HEK293 (cell line): ENCODE measurements at regions not wholly inside any gene's neighbourhood (a gene's known extent, or its start where the extent isn't known, plus 50 kb on each side); places are given as distances from the start of the nearest gene placed in this dataset.
"Not testable (repeated sequence)": the region's sequence is repeated elsewhere in the genome, so short reads cannot be mapped to it uniquely, and the experiment has no call there.

ENCODE experiments used
- CTCF ChIA-PET: fragments of 350-600 bp; formaldehyde crosslinking; extraction: SDS; loops from one replicate; lab custom pipeline; 2021; ENCODE audit warnings: antibody characterized with exemption; lab: Yijun Ruan, JAX
- POLR2A ChIA-PET: fragments of 300-600 bp; formaldehyde crosslinking; extraction: SDS; loops from one replicate; lab custom pipeline; 2020; ENCODE audit warnings: antibody characterized with exemption, inconsistent platforms; lab: Yijun Ruan, JAX
- H3K27ac ChIP-seq: fragments of 200-500 bp; sonication (Bioruptor generic); 2 replicates; pipeline ENCODE4 v1.5.1; 2014; ENCODE audit warnings: low read depth, low read length, control low read depth, inconsistent platforms; ENCODE audit errors: extremely low read depth
- H3K36me3 ChIP-seq, 2 experiments: fragments of 200-500 bp in 1 of 2; sonication (Bioruptor generic) in 1 of 2; 1 replicate in 1 of 2; 2 replicates in 1 of 2; pipeline ENCODE4 v1.5.1; 2014 to 2017; ENCODE audit warnings: inconsistent platforms in 2 of 2, low read length in 2 of 2; ENCODE audit not compliant: control insufficient read depth in 2 of 2, insufficient read depth in 1 of 2
- H3K4me1 ChIP-seq: fragments of 200-500 bp; sonication (Bioruptor generic); 2 replicates; pipeline ENCODE4 v1.5.1; 2014; ENCODE audit warnings: mild to moderate bottlenecking, low read length, inconsistent platforms; ENCODE audit not compliant: control insufficient read depth, insufficient read depth
- H3K4me3 ChIP-seq: 2 replicates; pipeline ENCODE4 v1.5.1; 2011; ENCODE audit warnings: low read depth, mild to moderate bottlenecking, control low read depth, low read length, moderate library complexity
- H3K9me3 ChIP-seq: fragments of 200-500 bp; sonication (Bioruptor generic); 2 replicates; pipeline ENCODE4 v1.5.1; 2014; ENCODE audit warnings: low read depth, low read length, inconsistent platforms; ENCODE audit not compliant: control insufficient read depth, insufficient read depth
- HOXA7 ChIP-seq: sonication (generic); formaldehyde crosslinking; IDR thresholded peaks from 2 replicates; pipeline ENCODE4 v1.8.1; 2022; ENCODE audit warnings: missing genetic modification reagents, borderline replicate concordance
- MZF1 ChIP-seq: fragments of 450-650 bp; formaldehyde crosslinking; IDR thresholded peaks from 2 replicates; pipeline ENCODE4 v1.5.1; 2017; ENCODE audit warnings: missing biosample characterization, missing genetic modification characterization, borderline replicate concordance
- ZFHX2 ChIP-seq: fragments of 450-650 bp; formaldehyde crosslinking; conservative IDR thresholded peaks from 2 replicates; pipeline ENCODE4 v1.5.1; 2016; ENCODE audit warnings: missing biosample characterization, missing genetic modification characterization
- ZNF280D ChIP-seq: fragments of 450-650 bp; formaldehyde crosslinking; IDR thresholded peaks from 2 replicates; pipeline ENCODE4 v1.5.1; 2016; ENCODE audit warnings: missing biosample characterization, missing genetic modification characterization
- ZNF292 ChIP-seq: fragments of 450-650 bp; formaldehyde crosslinking; IDR thresholded peaks from 2 replicates; pipeline ENCODE4 v1.5.1; 2016; ENCODE audit warnings: low read depth, missing biosample characterization, missing genetic modification characterization, borderline replicate concordance
- ZNF37A ChIP-seq: fragments of 450-650 bp; IDR thresholded peaks from 2 replicates; pipeline ENCODE4 v1.5.1; 2018; ENCODE audit warnings: missing biosample characterization, missing genetic modification characterization
- ZNF544 ChIP-seq: fragments of 450-650 bp; formaldehyde crosslinking; IDR thresholded peaks from 2 replicates; pipeline ENCODE4 v1.5.0; 2017; ENCODE audit warnings: missing biosample characterization, missing genetic modification characterization
- ZSCAN23 ChIP-seq: fragments of 450-650 bp; formaldehyde crosslinking; IDR thresholded peaks from 2 replicates; pipeline ENCODE4 v1.5.1; 2016; ENCODE audit warnings: missing biosample characterization, missing genetic modification characterization
- ZSCAN30 ChIP-seq: fragments of 450-650 bp; IDR thresholded peaks from 2 replicates; pipeline ENCODE4 v1.5.1; 2018; ENCODE audit warnings: missing biosample characterization, mild to moderate bottlenecking, missing genetic modification characterization, moderate library complexity
- TF ChIP-seq, protein P1 (sequence below): fragments of 450-650 bp; formaldehyde crosslinking; conservative IDR thresholded peaks from 2 replicates; pipeline ENCODE4 v1.5.1; 2016; ENCODE audit warnings: low read depth, missing biosample characterization, missing genetic modification characterization

DNA sequence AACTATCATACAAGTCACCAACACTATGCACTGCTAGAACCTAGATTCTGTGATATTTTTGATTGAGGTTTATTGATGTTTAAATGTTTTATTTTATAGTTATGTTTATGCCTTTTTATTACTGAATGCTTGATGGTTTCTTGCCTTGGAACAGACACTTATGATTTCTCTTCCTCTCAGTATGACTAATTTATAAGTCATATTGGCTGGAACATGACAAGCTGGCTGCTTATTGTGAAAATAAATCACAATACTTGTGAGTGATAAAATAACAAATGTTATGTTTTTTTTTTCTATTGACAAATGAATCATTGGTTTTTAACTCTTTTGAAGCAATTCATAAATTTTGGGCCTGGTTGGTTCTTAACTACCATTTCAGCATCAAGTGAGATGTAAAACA, 142.0 kb upstream of the MALRD1 start (continued):
- TF ChIP-seq ZSCAN23: no peak
- no peak for TF ChIP-seq ZNF280D (tag by site-specific recombination)

GRCh38 chr10:18917431-18917830, 131.2 kb upstream of the MALRD1 start:
- H3K36me3 ChIP-seq, H3K27ac ChIP-seq, POLR2A ChIA-PET, H3K4me1 ChIP-seq, H3K4me3 ChIP-seq, H3K9me3 ChIP-seq: not testable (repeated sequence)
- CTCF ChIA-PET: interaction anchor here (1.0 kb wide), 1 partner anchor 12 kb away, joined by 3 read pairs; no protein-coding TSS in a partner anchor

DNA sequence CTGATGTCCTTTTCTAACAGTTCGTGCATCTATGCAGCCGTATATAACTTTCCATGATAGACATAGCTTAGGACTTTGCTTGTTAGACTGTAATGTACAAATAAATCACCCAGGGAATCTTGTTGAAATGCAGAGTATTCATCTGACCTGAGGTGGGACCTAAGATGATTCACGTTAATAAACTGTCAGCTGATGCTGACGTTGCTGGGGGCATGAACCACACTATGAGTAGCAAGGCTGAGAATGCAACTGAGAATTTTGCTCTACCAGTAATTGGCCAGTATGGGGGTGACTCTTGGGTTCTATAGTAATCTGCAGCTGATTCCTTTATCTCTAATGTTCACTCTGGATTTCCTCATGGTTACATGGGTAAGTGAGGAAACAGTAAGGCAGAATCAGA, 130.1 kb upstream of the MALRD1 start:
- Histone ChIP-seq H3K4me1 (no peaks in the 10 kb centered on the region), H3K4me3 (no peak overlapping the region), H3K27ac (no peak overlapping the region), H3K36me3 (no peaks in the 10 kb centered on the region), H3K9me3 (no peaks in the 10 kb centered on the region)
- TF ChIP-seq ZNF37A (tag by site-specific recombination): no peak
- no peak for TF ChIP-seq ZNF544
- no peak for TF ChIP-seq ZFHX2
- POLR2A ChIA-PET: no interaction called here
- CTCF ChIA-PET: no interaction called here

DNA sequence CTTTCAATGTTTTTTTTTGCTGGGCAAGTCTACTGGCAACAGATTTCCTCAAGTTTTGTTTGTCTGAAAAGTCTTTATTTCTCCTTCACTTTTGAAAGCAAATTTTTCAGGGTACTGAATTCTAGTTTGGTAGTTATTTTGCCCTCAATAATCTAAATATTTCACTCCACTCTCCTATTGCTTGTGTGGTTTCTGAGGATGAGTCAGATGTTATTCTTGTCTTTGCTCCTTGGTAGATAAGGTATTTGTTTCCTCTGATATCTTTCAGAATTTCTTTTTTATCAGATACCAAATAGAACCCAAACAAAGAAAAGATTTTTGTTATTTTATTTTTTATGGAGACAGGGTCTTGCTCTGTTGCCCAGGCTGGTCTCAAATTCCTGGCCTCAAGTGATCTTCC, 99.2 kb upstream of the MALRD1 start:
- no peak overlapping the region for H3K4me3 ChIP-seq
- H3K9me3 ChIP-seq: no peaks in the 10 kb centered on the region
- no peak overlapping the region for H3K27ac ChIP-seq
- POLR2A ChIA-PET: no interaction called here
- CTCF ChIA-PET: no interaction called here
- TF ChIP-seq, protein P1, sequence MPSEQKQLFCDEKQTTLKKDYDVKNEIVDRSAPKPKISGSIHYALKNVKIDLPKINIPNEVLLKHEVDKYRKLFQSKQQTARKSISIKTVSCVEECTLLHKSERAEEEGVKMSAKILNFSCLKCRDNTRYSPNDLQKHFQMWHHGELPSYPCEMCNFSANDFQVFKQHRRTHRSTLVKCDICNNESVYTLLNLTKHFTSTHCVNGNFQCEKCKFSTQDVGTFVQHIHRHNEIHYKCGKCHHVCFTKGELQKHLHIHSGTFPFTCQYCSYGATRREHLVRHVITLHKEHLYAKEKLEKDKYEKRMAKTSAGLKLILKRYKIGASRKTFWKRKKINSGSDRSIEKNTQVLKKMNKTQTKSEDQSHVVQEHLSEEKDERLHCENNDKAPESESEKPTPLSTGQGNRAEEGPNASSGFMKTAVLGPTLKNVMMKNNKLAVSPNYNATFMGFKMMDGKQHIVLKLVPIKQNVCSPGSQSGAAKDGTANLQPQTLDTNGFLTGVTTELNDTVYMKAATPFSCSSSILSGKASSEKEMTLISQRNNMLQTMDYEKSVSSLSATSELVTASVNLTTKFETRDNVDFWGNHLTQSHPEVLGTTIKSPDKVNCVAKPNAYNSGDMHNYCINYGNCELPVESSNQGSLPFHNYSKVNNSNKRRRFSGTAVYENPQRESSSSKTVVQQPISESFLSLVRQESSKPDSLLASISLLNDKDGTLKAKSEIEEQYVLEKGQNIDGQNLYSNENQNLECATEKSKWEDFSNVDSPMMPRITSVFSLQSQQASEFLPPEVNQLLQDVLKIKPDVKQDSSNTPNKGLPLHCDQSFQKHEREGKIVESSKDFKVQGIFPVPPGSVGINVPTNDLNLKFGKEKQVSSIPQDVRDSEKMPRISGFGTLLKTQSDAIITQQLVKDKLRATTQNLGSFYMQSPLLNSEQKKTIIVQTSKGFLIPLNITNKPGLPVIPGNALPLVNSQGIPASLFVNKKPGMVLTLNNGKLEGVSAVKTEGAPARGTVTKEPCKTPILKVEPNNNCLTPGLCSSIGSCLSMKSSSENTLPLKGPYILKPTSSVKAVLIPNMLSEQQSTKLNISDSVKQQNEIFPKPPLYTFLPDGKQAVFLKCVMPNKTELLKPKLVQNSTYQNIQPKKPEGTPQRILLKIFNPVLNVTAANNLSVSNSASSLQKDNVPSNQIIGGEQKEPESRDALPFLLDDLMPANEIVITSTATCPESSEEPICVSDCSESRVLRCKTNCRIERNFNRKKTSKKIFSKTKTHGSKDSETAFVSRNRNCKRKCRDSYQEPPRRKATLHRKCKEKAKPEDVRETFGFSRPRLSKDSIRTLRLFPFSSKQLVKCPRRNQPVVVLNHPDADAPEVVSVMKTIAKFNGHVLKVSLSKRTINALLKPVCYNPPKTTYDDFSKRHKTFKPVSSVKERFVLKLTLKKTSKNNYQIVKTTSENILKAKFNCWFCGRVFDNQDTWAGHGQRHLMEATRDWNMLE (tag by site-specific recombination): no peak
- TF ChIP-seq HOXA7 (CRISPR knock-in tag) (no peak), MZF1 (tag by site-specific recombination) (no peak), ZNF292 (tag by site-specific recombination) (no peak), ZSCAN30 (tag by site-specific recombination) (no peak)
- no peaks in the 10 kb centered on the region for H3K36me3 ChIP-seq
- H3K4me1 ChIP-seq: no peaks in the 10 kb centered on the region

GRCh38 chr10:18951072-18951823, 97.4 kb upstream of the MALRD1 start:
- CTCF ChIA-PET, H3K36me3 ChIP-seq, H3K9me3 ChIP-seq, H3K27ac ChIP-seq, H3K4me3 ChIP-seq, POLR2A ChIA-PET, H3K4me1 ChIP-seq: not testable (repeated sequence)
